ENCODE measurements at regions not wholly inside any gene's neighbourhood (a gene's known extent, or its start where the extent isn't known, plus 50 kb on each side); places are given as distances from the start of the nearest gene placed in this dataset.

- TF ChIP-seq CTCF (IDR thresholded peaks at IDR 0.05) (no peak), POLR2A (IDR thresholded peaks at IDR 0.05) (no peak)
- Histone ChIP-seq H3K9me3 (no peaks in the 10 kb centered on the region), H3K36me3 (no peaks in the 10 kb centered on the region), H3K27ac (no peak overlapping the region), H3K27me3 (no peaks in the 10 kb centered on the region), H3K4me3 (no peak overlapping the region), H3K4me1 (no peaks in the 10 kb centered on the region)
- WGBS, 2 donors: 0 to 17% methylated on average over 2 of the region's 2 CpGs
- intact Hi-C loops (cut with DNase I): no loop called here
- DNase-seq: no peak
Measured at GRCh38 chr3:7847021-7847420, 654.6 kb upstream of the LMCD1 start.

GRCh38 chr3:7847521-7847920 lies 654.1 kb upstream of the LMCD1 start:
- Histone ChIP-seq H3K27ac (no peak overlapping the region), H3K27me3 (no peaks in the 10 kb centered on the region), H3K4me3 (no peak overlapping the region), H3K36me3 (no peaks in the 10 kb centered on the region), H3K4me1 (no peaks in the 10 kb centered on the region), H3K9me3 (no peaks in the 10 kb centered on the region)
- TF ChIP-seq CTCF (IDR thresholded peaks at IDR 0.05) (no peak), POLR2A (IDR thresholded peaks at IDR 0.05) (no peak)
- DNase-seq: no peak
- 60 to 71% methylated on average over 6 of the region's 6 CpGs for WGBS, 2 donors
- intact Hi-C loops (cut with DNase I): no loop called here

- H3K4me1 ChIP-seq: no peaks in the 10 kb centered on the region
- H3K9me3 ChIP-seq: no peaks in the 10 kb centered on the region
- H3K27ac ChIP-seq: no peak overlapping the region
- TF ChIP-seq POLR2A (IDR thresholded peaks at IDR 0.05) (no peak), CTCF (IDR thresholded peaks at IDR 0.05) (no peak)
- no peak for DNase-seq
- H3K27me3 ChIP-seq: no peaks in the 10 kb centered on the region
- WGBS, 2 donors: 70 to 71% methylated on average over 3 of the region's 3 CpGs
- no peaks in the 10 kb centered on the region for H3K36me3 ChIP-seq
- intact Hi-C loops (cut with DNase I): no loop called here
- no peak overlapping the region for H3K4me3 ChIP-seq
Measured at GRCh38 chr3:7854266-7854665, 647.4 kb upstream of the LMCD1 start.

GRCh38 chr3:7854721-7855120 lies 646.9 kb upstream of the LMCD1 start:
- intact Hi-C loops (cut with DNase I): no loop called here
- no peaks in the 10 kb centered on the region for H3K27me3 ChIP-seq

GRCh38 chr3:7865611-7866010 lies 636.0 kb upstream of the LMCD1 start:
- no peaks in the 10 kb centered on the region for H3K36me3 ChIP-seq
- no peak for DNase-seq
- no peaks in the 10 kb centered on the region for H3K4me1 ChIP-seq
- H3K4me3 ChIP-seq: no peak overlapping the region
- no peak overlapping the region for H3K27ac ChIP-seq
- H3K9me3 ChIP-seq: no peaks in the 10 kb centered on the region
- no peaks in the 10 kb centered on the region for H3K27me3 ChIP-seq
- TF ChIP-seq CTCF (IDR thresholded peaks at IDR 0.05): no peak
- no peak for TF ChIP-seq POLR2A (IDR thresholded peaks at IDR 0.05)
- WGBS, 2 donors: 91% methylated on average over 4 of the region's 4 CpGs
- intact Hi-C loops (cut with DNase I): no loop called here

More at GRCh38 chr3:7854721-7855120, 646.9 kb upstream of the LMCD1 start:
- Histone ChIP-seq H3K36me3 (no peaks in the 10 kb centered on the region), H3K27ac (no peak overlapping the region), H3K4me1 (no peaks in the 10 kb centered on the region), H3K4me3 (no peak overlapping the region), H3K9me3 (no peaks in the 10 kb centered on the region)
- DNase-seq: no peak
- 63 to 68% methylated on average over 5 of the region's 5 CpGs for WGBS, 2 donors
- TF ChIP-seq CTCF (IDR thresholded peaks at IDR 0.05) (no peak), POLR2A (IDR thresholded peaks at IDR 0.05) (no peak)
